ENCODE measurements at regions not wholly inside any gene's neighbourhood (a gene's known extent, or its start where the extent isn't known, plus 50 kb on each side); places are given as distances from the start of the nearest gene placed in this dataset.

- TF ChIP-seq ZBTB40 (IDR thresholded peaks at IDR 0.05) (peak; percentile 70), ZBTB40 (CRISPR knock-in tag; IDR thresholded peaks at IDR 0.05) (no peak), GATAD2B (IDR thresholded peaks at IDR 0.05; ENCODE audit: borderline replicate concordance) (no peak), ZBTB8A (IDR thresholded peaks at IDR 0.05; ENCODE audit: partially characterized antibody) (no peak), ETV1 (tag; conservative IDR thresholded peaks at IDR 0.05; ENCODE audit: low read depth) (peak; percentile 37; the same call in 1 of the 2 replicates), ZNF140 (CRISPR knock-in tag; IDR thresholded peaks at IDR 0.05) (no peak), ZNF589 (CRISPR knock-in tag; IDR thresholded peaks at IDR 0.05; ENCODE audit: low read depth) (peak; percentile 24; the same call in 1 of the 2 replicates), ZNF518B (CRISPR knock-in tag; IDR thresholded peaks at IDR 0.05) (peak; percentile 63; the same call in 1 of the 2 replicates), FIP1L1 (IDR thresholded peaks at IDR 0.05; ENCODE audit: low read depth, low read length, poor library complexity, severe bottlenecking) (no peak), RBBP5 (IDR thresholded peaks at IDR 0.05; ENCODE audit: borderline replicate concordance, insufficient read depth, low read length, poor library complexity, severe bottlenecking) (no peak), MIER1 (IDR thresholded peaks at IDR 0.05; ENCODE audit: low read depth) (no peak), MAZ (CRISPR knock-in tag; conservative IDR thresholded peaks at IDR 0.05 in 1 of 2, IDR thresholded peaks at IDR 0.05 in 1 of 2) (peak in 1 of 2 experiments; percentile 54; a peak in 2 of 4 replicates), ZNF175 (CRISPR knock-in tag; IDR thresholded peaks at IDR 0.05; ENCODE audit: low read depth) (peak; percentile 71; the same call in 1 of the 2 replicates)
Measured at GRCh38 chr5:42875785-42876374, 64.2 kb upstream of the SELENOP start (continued).

Measured in K562 (cell line).